ENCODE measurements at regions not wholly inside any gene's neighbourhood (a gene's known extent, or its start where the extent isn't known, plus 50 kb on each side); places are given as distances from the start of the nearest gene placed in this dataset.

GRCh38 chrX:45344594-45344993 lies 143.9 kb upstream of the DIPK2B start:
- no peak overlapping the region for H3K27ac ChIP-seq (ENCODE audit: extremely low read depth, low read depth, low read length)
- no peaks in the 10 kb centered on the region for H3K9me1 ChIP-seq (ENCODE audit: control insufficient read depth, insufficient read depth, low read length)
- intact Hi-C loops (cut with micrococcal nuclease) = no loop called here
- WGBS (ENCODE audit: insufficient coverage, low coverage, missing lambda C conversion rate) = 0% methylated on average over 2 of the region's 2 CpGs
- H3K4me1 ChIP-seq (replicated peaks in 1 of 2; ENCODE audit: control insufficient read depth in 2 of 2, insufficient read depth in 2 of 2, low read length in 2 of 2) = no peaks in the 10 kb centered on the region
- ChIA-PET POLR2A (no interaction called here), CTCF (ENCODE audit: low intra/inter-chr PET ratio) (no interaction called here)
- H3K79me2 ChIP-seq (ENCODE audit: control insufficient read depth, insufficient read depth, low read length) = no peaks in the 10 kb centered on the region
- no peaks in the 10 kb centered on the region for H3K27me3 ChIP-seq (ENCODE audit: control insufficient read depth in 2 of 2, insufficient read depth in 2 of 2, low read length in 2 of 2)
- TF ChIP-seq RFX5 (IDR thresholded peaks at IDR 0.05; ENCODE audit: low read depth, low read length) (no peak), TRIM24 (IDR thresholded peaks at IDR 0.05) (no peak), EWSR1 (IDR thresholded peaks at IDR 0.05; ENCODE audit: borderline replicate concordance, low read depth, partially characterized antibody) (no peak), MLX (CRISPR knock-in tag; conservative IDR thresholded peaks at IDR 0.05) (no peak), POLR2AphosphoS5 (IDR thresholded peaks at IDR 0.05; ENCODE audit: control insufficient read depth, insufficient read depth, low read depth, low read length) (no peak), ELF1 (tag; IDR thresholded peaks at IDR 0.05) (no peak), CTCFL (IDR thresholded peaks at IDR 0.05; ENCODE audit: borderline replicate concordance, insufficient read depth, low read depth, low read length, poor library complexity, severe bottlenecking) (no peak), ZNF717 (CRISPR knock-in tag; IDR thresholded peaks at IDR 0.05) (no peak), TCF7 (IDR thresholded peaks at IDR 0.05; ENCODE audit: borderline replicate concordance) (no peak), ELF2 (CRISPR knock-in tag; IDR thresholded peaks at IDR 0.05) (no peak)
- BruUV-seq (replicated peaks) = no TSS peak
- no peak overlapping the region for H2AFZ ChIP-seq (ENCODE audit: low read depth, low read length)
- ATAC-seq (no peak), FAIRE-seq (no peak), DNase-seq (ENCODE audit: extremely low read depth in 1 of 4, low spot score in 3 of 4) (no peak)
- no peak overlapping the region for H3K4me3 ChIP-seq
- no peaks in the 10 kb centered on the region for H3K9me3 ChIP-seq (replicated peaks; ENCODE audit: control insufficient read depth, insufficient read depth, low read depth, low read length)
- H3K4me2 ChIP-seq (ENCODE audit: insufficient read depth, low read length) = no peak overlapping the region
- no peak overlapping the region for H3K9ac ChIP-seq (ENCODE audit: insufficient read depth in 1 of 2, low read depth in 2 of 2, low read length in 2 of 2)
- no peaks in the 10 kb centered on the region for H3K36me3 ChIP-seq (ENCODE audit: control insufficient read depth, insufficient read depth, low read length)
- H4K20me1 ChIP-seq (replicated peaks; ENCODE audit: control insufficient read depth, insufficient read depth, low read length) = no peaks in the 10 kb centered on the region
- in situ Hi-C loops (cut with MboI) = no loop called here
